ENCODE measurements at regions not wholly inside any gene's neighbourhood (a gene's known extent, or its start where the extent isn't known, plus 50 kb on each side); places are given as distances from the start of the nearest gene placed in this dataset.

DNA sequence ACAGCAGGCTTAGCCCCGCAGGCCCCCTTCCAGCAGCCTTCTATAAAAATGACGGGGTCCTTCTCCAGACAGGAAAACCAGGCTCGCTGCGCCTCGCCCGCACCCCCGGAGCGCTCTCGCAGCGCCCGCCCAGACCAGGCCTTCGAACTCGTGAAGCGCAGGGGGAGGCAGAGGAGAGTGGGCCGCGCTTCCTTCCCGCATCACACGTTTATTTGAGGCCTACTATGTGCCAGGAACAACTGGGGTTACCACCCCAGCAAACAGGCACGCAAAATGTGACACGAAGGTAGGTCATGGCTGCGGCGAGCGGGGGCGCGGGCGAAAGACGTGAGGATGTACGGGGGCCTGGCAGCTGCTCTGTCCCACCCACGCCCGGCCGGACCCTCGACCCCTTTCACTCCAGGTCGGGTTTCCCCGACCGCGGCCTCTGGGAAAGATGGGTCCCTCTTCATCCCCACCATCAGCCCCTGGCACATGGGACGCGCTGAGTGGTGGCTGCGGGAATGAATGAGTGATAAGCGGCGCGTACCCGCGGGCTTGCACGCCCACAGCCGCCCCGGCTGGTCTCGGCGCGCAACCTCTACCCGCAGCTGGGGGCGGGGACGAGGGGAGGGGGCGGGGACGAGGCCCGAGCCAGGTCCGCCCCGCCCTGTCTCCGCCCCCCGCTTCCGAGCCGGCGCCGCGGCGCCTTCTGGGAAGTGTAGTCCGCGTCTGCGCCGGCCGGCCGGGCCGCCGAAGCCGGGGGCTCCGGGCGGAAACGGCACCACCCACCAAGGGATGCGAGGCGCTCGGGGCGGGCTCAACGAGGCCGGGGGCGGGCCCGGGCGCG lies 59.1 kb downstream of the ZNF467 start:
- TF ChIP-seq, protein P1, sequence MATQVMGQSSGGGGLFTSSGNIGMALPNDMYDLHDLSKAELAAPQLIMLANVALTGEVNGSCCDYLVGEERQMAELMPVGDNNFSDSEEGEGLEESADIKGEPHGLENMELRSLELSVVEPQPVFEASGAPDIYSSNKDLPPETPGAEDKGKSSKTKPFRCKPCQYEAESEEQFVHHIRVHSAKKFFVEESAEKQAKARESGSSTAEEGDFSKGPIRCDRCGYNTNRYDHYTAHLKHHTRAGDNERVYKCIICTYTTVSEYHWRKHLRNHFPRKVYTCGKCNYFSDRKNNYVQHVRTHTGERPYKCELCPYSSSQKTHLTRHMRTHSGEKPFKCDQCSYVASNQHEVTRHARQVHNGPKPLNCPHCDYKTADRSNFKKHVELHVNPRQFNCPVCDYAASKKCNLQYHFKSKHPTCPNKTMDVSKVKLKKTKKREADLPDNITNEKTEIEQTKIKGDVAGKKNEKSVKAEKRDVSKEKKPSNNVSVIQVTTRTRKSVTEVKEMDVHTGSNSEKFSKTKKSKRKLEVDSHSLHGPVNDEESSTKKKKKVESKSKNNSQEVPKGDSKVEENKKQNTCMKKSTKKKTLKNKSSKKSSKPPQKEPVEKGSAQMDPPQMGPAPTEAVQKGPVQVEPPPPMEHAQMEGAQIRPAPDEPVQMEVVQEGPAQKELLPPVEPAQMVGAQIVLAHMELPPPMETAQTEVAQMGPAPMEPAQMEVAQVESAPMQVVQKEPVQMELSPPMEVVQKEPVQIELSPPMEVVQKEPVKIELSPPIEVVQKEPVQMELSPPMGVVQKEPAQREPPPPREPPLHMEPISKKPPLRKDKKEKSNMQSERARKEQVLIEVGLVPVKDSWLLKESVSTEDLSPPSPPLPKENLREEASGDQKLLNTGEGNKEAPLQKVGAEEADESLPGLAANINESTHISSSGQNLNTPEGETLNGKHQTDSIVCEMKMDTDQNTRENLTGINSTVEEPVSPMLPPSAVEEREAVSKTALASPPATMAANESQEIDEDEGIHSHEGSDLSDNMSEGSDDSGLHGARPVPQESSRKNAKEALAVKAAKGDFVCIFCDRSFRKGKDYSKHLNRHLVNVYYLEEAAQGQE (IDR thresholded peaks at IDR 0.05; ENCODE audit: insufficient read depth in 1 of 2, low read depth in 2 of 2, low read length in 2 of 2) = no peak
- TF ChIP-seq TAF1 (IDR thresholded peaks at IDR 0.05; ENCODE audit: borderline replicate concordance, insufficient read depth, low read length) = 0 out of 2 replicates have a peak, but pooled peaks have one; percentile 8

DNA sequence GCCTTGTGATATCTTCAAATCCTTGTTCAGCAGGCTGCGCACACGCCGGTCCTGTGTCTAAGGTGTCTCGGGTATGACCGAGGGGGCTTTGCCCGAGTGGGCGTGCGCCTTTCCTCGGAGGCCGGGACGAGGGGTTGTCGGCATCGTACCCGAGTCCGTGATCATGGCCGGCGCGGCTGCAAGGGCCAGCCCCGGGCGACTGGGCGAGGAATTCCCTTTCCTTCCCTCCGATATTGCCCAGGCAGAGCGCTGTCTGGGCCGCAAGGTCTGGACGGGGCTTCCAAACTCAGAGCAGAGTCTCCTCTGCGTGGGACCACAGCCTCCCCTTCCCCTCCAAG lies 59.7 kb downstream of the ZNF467 start:
- no peak for TF ChIP-seq SIN3A (IDR thresholded peaks at IDR 0.05; ENCODE audit: borderline replicate concordance, insufficient read depth, low read length)

DNA sequence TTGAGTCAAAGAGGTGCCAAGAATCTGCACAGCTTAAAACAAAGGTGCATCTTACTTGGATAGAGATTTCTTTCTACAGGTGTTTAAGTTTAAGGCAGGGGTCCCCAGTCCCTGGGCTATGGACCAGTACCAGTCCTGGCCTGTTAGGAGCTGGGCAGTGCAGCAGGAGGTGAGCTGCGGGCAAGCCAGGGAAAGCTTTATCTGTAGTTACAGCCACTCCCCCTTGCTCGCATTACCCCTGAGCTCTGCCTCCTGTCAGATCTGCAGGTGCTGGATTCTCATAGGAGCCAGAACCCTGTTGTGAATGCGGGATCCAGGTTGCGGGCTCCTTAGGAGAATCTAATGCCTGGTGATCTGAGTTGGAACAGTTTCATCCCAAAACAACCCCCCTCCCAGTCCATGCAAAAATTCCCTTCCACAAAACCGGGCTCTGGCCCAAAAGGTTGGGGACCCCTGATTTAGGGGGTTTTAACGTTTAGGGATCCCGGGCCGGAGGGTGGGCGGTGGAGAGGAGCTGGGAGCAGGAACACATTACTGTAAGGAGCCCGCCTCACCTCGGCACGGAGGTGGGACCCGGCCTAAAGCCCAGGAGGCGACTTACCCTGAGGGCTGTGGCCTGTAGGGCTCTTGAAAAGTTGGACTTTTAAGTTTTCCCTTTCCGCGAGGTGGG lies 60.2 kb downstream of the ZNF467 start:
- TF ChIP-seq FOXP2 (optimal IDR thresholded peaks at IDR 0.05; ENCODE audit: borderline replicate concordance, extremely low read depth, extremely low read length, insufficient read depth) = no peak

DNA sequence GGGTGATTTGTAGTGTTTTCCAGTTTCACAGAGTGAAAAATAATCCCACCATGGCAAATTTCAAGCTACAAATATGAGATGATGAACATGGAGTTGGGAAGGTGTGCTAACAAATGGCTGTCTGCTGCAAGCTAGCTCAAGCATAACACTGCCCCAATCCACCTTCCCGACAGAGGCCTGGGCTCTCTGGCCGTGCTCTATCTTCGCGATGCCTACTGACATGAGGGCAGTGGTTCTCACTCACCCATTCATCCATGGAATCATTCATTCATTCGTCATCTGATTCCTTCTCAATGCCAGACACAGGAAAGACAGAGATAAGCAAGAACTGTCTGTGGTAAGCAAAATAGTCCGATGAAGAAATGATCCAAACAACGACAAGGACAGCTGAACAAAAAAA lies 65.4 kb downstream of the ZNF467 start:
- TF ChIP-seq POLR2AphosphoS5 (IDR thresholded peaks at IDR 0.05; ENCODE audit: low read depth, low read length) = no peak
- TF ChIP-seq, protein P1 (IDR thresholded peaks at IDR 0.05; ENCODE audit: insufficient read depth in 1 of 2, low read depth in 2 of 2, low read length in 2 of 2) = no peak
- TF ChIP-seq SIN3A (IDR thresholded peaks at IDR 0.05; ENCODE audit: borderline replicate concordance, insufficient read depth, low read length) = no peak
- no peak for TF ChIP-seq TAF1 (IDR thresholded peaks at IDR 0.05; ENCODE audit: borderline replicate concordance, insufficient read depth, low read length)
- TF ChIP-seq FOXP2 (optimal IDR thresholded peaks at IDR 0.05; ENCODE audit: borderline replicate concordance, extremely low read depth, extremely low read length, insufficient read depth) = no peak

DNA sequence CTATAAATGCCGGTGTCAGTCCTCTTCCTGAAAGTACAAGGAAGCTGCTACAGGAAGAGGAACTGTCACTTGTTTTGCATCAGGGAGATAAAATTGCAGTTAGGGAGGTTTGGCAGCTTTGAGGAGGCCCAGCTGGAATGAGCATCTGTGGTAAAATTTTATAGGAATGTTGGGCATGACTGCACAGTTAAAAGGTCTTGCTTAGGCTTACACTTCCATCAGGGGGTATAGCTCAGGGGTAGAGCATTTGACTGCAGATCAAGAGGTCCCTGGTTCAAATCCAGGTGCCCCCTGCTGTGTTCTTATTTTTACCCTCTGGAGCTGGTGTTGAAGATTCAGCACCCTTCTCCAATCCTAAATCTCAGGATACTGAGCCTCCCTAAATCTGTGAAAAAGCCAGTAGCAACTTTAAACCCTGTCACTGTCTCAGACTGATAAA lies 65.9 kb downstream of the ZNF467 start:
- TF ChIP-seq TAF1 (IDR thresholded peaks at IDR 0.05; ENCODE audit: borderline replicate concordance, insufficient read depth, low read length) (no peak), SIN3A (IDR thresholded peaks at IDR 0.05; ENCODE audit: borderline replicate concordance, insufficient read depth, low read length) (no peak), FOXP2 (optimal IDR thresholded peaks at IDR 0.05; ENCODE audit: borderline replicate concordance, extremely low read depth, extremely low read length, insufficient read depth) (no peak), POLR2AphosphoS5 (IDR thresholded peaks at IDR 0.05; ENCODE audit: low read depth, low read length) (no peak)
- TF ChIP-seq, protein P1 (IDR thresholded peaks at IDR 0.05; ENCODE audit: insufficient read depth in 1 of 2, low read depth in 2 of 2, low read length in 2 of 2) = no peak

DNA sequence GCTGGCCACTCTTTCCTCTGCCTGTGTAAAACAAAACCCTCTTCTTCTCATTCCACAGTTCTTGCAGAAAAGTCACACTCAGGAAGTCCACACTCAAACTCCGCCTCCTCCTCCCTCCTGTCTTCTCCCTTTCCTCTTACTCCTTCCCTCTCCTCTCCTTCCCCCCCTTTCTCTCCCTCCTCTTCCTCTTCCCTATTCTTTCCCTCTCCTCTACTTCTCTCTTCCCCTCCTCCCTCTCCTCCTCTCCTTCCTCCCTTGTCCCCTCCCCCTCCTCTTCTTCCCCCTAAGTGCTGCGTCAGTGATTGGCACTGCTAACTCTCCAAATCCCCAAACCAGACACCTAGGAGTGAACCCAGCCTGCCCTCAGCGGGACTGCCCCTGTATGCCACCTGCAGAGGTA lies 67.0 kb downstream of the ZNF467 start:
- TF ChIP-seq TAF1 (IDR thresholded peaks at IDR 0.05; ENCODE audit: borderline replicate concordance, insufficient read depth, low read length) (no peak), POLR2AphosphoS5 (IDR thresholded peaks at IDR 0.05; ENCODE audit: low read depth, low read length) (no peak), SIN3A (IDR thresholded peaks at IDR 0.05; ENCODE audit: borderline replicate concordance, insufficient read depth, low read length) (no peak), FOXP2 (optimal IDR thresholded peaks at IDR 0.05; ENCODE audit: borderline replicate concordance, extremely low read depth, extremely low read length, insufficient read depth) (no peak)

All from PFSK-1 (cell line).